ES-I3 (cell line): ENCODE measurements at regions not wholly inside any gene's neighbourhood (a gene's known extent, or its start where the extent isn't known, plus 50 kb on each side); places are given as distances from the start of the nearest gene placed in this dataset.

Experiments used
- H3K36me3 ChIP-seq: 2 replicates; pipeline ENCODE4 v1.6.1; 2013; ENCODE audit warnings: mild to moderate bottlenecking, low read length, control low read depth, moderate library complexity; ENCODE audit not compliant: insufficient read depth
- H3K4me1 ChIP-seq: 2 replicates; pipeline ENCODE4 v1.6.1; 2013; ENCODE audit warnings: mild to moderate bottlenecking, control low read depth, low read length; ENCODE audit not compliant: insufficient read depth
- H3K9ac ChIP-seq: 2 replicates; pipeline ENCODE4 v1.6.1; 2013; ENCODE audit warnings: low read depth, mild to moderate bottlenecking, low read length, moderate library complexity
- H3K9me3 ChIP-seq: 2 replicates; pipeline ENCODE4 v1.6.1; 2013; ENCODE audit warnings: mild to moderate bottlenecking, low read length, moderate library complexity; ENCODE audit not compliant: control insufficient read depth, insufficient read depth

GRCh38 chr2:21580391-21580790, 456.6 kb downstream of the TDRD15 start:
- Histone ChIP-seq H3K4me1 (peaks cover 3% of the 10 kb centered on the region; the same call in 1 of the 2 replicates), H3K36me3 (no peaks in the 10 kb centered on the region), H3K9ac (no peak overlapping the region), H3K9me3 (no peaks in the 10 kb centered on the region)

- no peaks in the 10 kb centered on the region for H3K36me3 ChIP-seq
- H3K4me1 ChIP-seq = peaks cover 6% of the 10 kb centered on the region; the same call in 1 of the 2 replicates
- no peaks in the 10 kb centered on the region for H3K9me3 ChIP-seq
- H3K9ac ChIP-seq = no peak overlapping the region
Observed at GRCh38 chr2:21585881-21586280, 462.1 kb downstream of the TDRD15 start.

- Histone ChIP-seq H3K4me1 (peaks cover 6% of the 10 kb centered on the region; the same call in 1 of the 2 replicates), H3K9me3 (no peaks in the 10 kb centered on the region; the same call in 1 of the 2 replicates), H3K9ac (no peak overlapping the region), H3K36me3 (no peaks in the 10 kb centered on the region)
Observed at GRCh38 chr2:21590026-21590690, 466.4 kb downstream of the TDRD15 start.

GRCh38 chr2:21591926-21592325, 468.2 kb downstream of the TDRD15 start:
- Histone ChIP-seq H3K9me3 (no peaks in the 10 kb centered on the region; the same call in 1 of the 2 replicates), H3K36me3 (no peaks in the 10 kb centered on the region), H3K4me1 (no peaks in the 10 kb centered on the region), H3K9ac (no peak overlapping the region)

GRCh38 chr2:21599417-21599816, 475.6 kb downstream of the TDRD15 start:
- H3K9ac ChIP-seq = no peak overlapping the region
- no peaks in the 10 kb centered on the region for H3K36me3 ChIP-seq
- no peaks in the 10 kb centered on the region for H3K4me1 ChIP-seq
- no peaks in the 10 kb centered on the region for H3K9me3 ChIP-seq

GRCh38 chr2:21602789-21603188, 479.0 kb downstream of the TDRD15 start:
- no peaks in the 10 kb centered on the region for H3K4me1 ChIP-seq
- H3K36me3 ChIP-seq = no peaks in the 10 kb centered on the region
- no peaks in the 10 kb centered on the region; the same call in 1 of the 2 replicates for H3K9me3 ChIP-seq
- H3K9ac ChIP-seq = no peak overlapping the region

- Histone ChIP-seq H3K9me3 (no peaks in the 10 kb centered on the region; the same call in 1 of the 2 replicates), H3K9ac (no peak overlapping the region), H3K36me3 (no peaks in the 10 kb centered on the region), H3K4me1 (no peaks in the 10 kb centered on the region)
Observed at GRCh38 chr2:21607572-21607971, 483.8 kb downstream of the TDRD15 start.

- Histone ChIP-seq H3K36me3 (no peaks in the 10 kb centered on the region), H3K9me3 (no peaks in the 10 kb centered on the region; the same call in 1 of the 2 replicates), H3K9ac (no peak overlapping the region), H3K4me1 (no peaks in the 10 kb centered on the region)
Observed at GRCh38 chr2:21610304-21610703, 486.5 kb downstream of the TDRD15 start.

- H3K9me3 ChIP-seq = no peaks in the 10 kb centered on the region
- H3K4me1 ChIP-seq = 0 out of 2 replicates have a peak, but pooled peaks cover 5% of the 10 kb centered on the region
- H3K36me3 ChIP-seq = no peaks in the 10 kb centered on the region
- H3K9ac ChIP-seq = no peak overlapping the region
Observed at GRCh38 chr2:21617885-21618434, 494.2 kb downstream of the TDRD15 start.

- H3K4me1 ChIP-seq = 0 out of 2 replicates have a peak, but pooled peaks cover 5% of the 10 kb centered on the region
- no peak overlapping the region for H3K9ac ChIP-seq
- H3K36me3 ChIP-seq = no peaks in the 10 kb centered on the region
- no peaks in the 10 kb centered on the region for H3K9me3 ChIP-seq
Observed at GRCh38 chr2:21620771-21621170, 497.0 kb downstream of the TDRD15 start.

GRCh38 chr2:21627938-21628337, 504.2 kb downstream of the TDRD15 start:
- no peaks in the 10 kb centered on the region for H3K4me1 ChIP-seq
- no peak overlapping the region for H3K9ac ChIP-seq
- H3K9me3 ChIP-seq = no peaks in the 10 kb centered on the region
- no peaks in the 10 kb centered on the region for H3K36me3 ChIP-seq

- Histone ChIP-seq H3K4me1 (no peaks in the 10 kb centered on the region), H3K9ac (no peak overlapping the region), H3K9me3 (no peaks in the 10 kb centered on the region), H3K36me3 (no peaks in the 10 kb centered on the region)
Observed at GRCh38 chr2:21633015-21633414, 509.2 kb downstream of the TDRD15 start.

GRCh38 chr2:21633466-21633865, 509.7 kb downstream of the TDRD15 start:
- H3K9me3 ChIP-seq = no peaks in the 10 kb centered on the region

GRCh38 chr2:21633911-21634310, 510.1 kb downstream of the TDRD15 start:
- H3K9ac ChIP-seq = no peak overlapping the region
- H3K36me3 ChIP-seq = no peaks in the 10 kb centered on the region
- no peaks in the 10 kb centered on the region for H3K4me1 ChIP-seq
- H3K9me3 ChIP-seq = no peaks in the 10 kb centered on the region

More at GRCh38 chr2:21633466-21633865, 509.7 kb downstream of the TDRD15 start:
- H3K36me3 ChIP-seq = no peaks in the 10 kb centered on the region
- no peaks in the 10 kb centered on the region for H3K4me1 ChIP-seq
- no peak overlapping the region for H3K9ac ChIP-seq

- Histone ChIP-seq H3K4me1 (peaks cover 23% of the 10 kb centered on the region), H3K9me3 (no peaks in the 10 kb centered on the region), H3K9ac (no peak overlapping the region), H3K36me3 (no peaks in the 10 kb centered on the region; the same call in 1 of the 2 replicates)
Observed at GRCh38 chr2:21640046-21640445, 516.3 kb downstream of the TDRD15 start.
